ENCODE measurements at regions not wholly inside any gene's neighbourhood (a gene's known extent, or its start where the extent isn't known, plus 50 kb on each side); places are given as distances from the start of the nearest gene placed in this dataset.

DNA sequence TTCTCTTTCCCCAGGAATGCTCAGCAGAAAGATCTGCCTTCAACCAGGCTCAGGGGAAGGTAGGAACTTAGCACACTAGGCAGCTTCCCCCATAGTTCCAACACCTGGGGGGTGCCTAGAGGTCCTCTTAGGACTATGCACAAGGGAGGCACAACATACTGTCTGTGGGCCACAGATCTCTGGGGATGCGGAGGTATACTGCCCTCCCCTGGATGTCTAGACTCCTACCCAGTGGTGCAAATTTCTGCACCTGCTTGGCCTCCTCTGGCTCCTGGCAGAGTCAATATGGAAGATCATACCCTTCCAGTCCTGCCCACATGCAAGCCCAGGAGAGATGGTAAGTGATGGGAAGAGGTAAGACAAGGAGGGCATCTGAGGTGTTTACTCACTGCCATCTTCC, 247.5 kb upstream of the DAPK1 start:
- Histone ChIP-seq H3K9me3 (replicated peaks; ENCODE audit: control insufficient read depth, insufficient read depth, low read length) (no peaks in the 10 kb centered on the region), H4K20me1 (replicated peaks; ENCODE audit: control insufficient read depth, extremely low read depth, insufficient read depth, low read length) (no peaks in the 10 kb centered on the region), H3K36me3 (ENCODE audit: control insufficient read depth in 2 of 2, extremely low read depth in 1 of 2, insufficient read depth in 2 of 2, low read length in 2 of 2) (no peaks in the 10 kb centered on the region), H3K79me2 (ENCODE audit: control insufficient read depth, insufficient read depth, low read length) (no peaks in the 10 kb centered on the region), H3K9me1 (replicated peaks; ENCODE audit: control insufficient read depth, extremely low read depth, insufficient read depth, low read length) (no peaks in the 10 kb centered on the region), H3K27ac (ENCODE audit: insufficient read depth, low read depth, low read length) (no peak overlapping the region), H3K4me2 (ENCODE audit: insufficient read depth, low read length) (no peak overlapping the region), H3K4me1 (ENCODE audit: control insufficient read depth, extremely low read depth, insufficient read depth, low read length) (no peaks in the 10 kb centered on the region), H3K9ac (replicated peaks; ENCODE audit: extremely low read depth, insufficient read depth, low read length) (no peak overlapping the region), H3K4me3 (replicated peaks in 1 of 3; ENCODE audit: insufficient read depth in 1 of 3, low read depth in 1 of 3, low read length in 3 of 3) (no peak overlapping the region), H3K27me3 (ENCODE audit: control insufficient read depth in 2 of 2, insufficient read depth in 2 of 2, low read length in 2 of 2) (no peaks in the 10 kb centered on the region), H2AFZ (ENCODE audit: low read depth, low read length) (no peak overlapping the region)
- DNase-seq (ENCODE audit: low read depth, low spot score), result no peak
- BruUV-seq (replicated peaks), result no TSS peak
- TF ChIP-seq POLR2A (IDR thresholded peaks at IDR 0.05; ENCODE audit: low read depth, low read length) (no peak), EZH2 (IDR thresholded peaks at IDR 0.05; ENCODE audit: borderline replicate concordance, low read depth, low read length, severe bottlenecking) (no peak), CTCF (IDR thresholded peaks at IDR 0.05; ENCODE audit: extremely low read depth in 1 of 2, insufficient read depth in 1 of 2, low read depth in 1 of 2, low read length in 2 of 2) (no peak), MYC (IDR thresholded peaks at IDR 0.05; ENCODE audit: low read depth, low read length) (no peak), GATA2 (IDR thresholded peaks at IDR 0.05; ENCODE audit: insufficient read depth, insufficient read length, low read depth, low read length) (no peak), JUN (IDR thresholded peaks at IDR 0.05; ENCODE audit: borderline replicate concordance, insufficient read depth, insufficient read length, low read depth) (no peak), POLR2AphosphoS5 (IDR thresholded peaks at IDR 0.05; ENCODE audit: insufficient read depth, low read depth, low read length) (no peak), FOS (IDR thresholded peaks at IDR 0.05; ENCODE audit: borderline replicate concordance, insufficient read depth, low read length) (no peak), MAX (IDR thresholded peaks at IDR 0.05; ENCODE audit: insufficient read depth, insufficient read length) (no peak)
- intact Hi-C loops (cut with micrococcal nuclease) (no loop called here), dilution Hi-C loops (cut with MboI; ENCODE audit: extremely low pct_ligation_motif_present, low sequenced_read_pairs) (no loop called here)
- POLR2A ChIA-PET, result no interaction called here
- FAIRE-seq, result no peak
- CTCF ChIA-PET, result no interaction called here

Data from endothelial cell of umbilical vein (primary cell).